HL-60 (cell line): ENCODE measurements at regions not wholly inside any gene's neighbourhood (a gene's known extent, or its start where the extent isn't known, plus 50 kb on each side); places are given as distances from the start of the nearest gene placed in this dataset.

Experiments used
- CTCF ChIP-seq: IDR thresholded peaks from one replicate; pipeline ENCODE4 v1.5.1; 2011; ENCODE audit warnings: low read length, control low read depth, inconsistent platforms; ENCODE audit not compliant: insufficient read depth
- GABPA ChIP-seq: IDR thresholded peaks from 2 replicates; pipeline ENCODE4 v1.6.1; 2012; ENCODE audit warnings: low read depth
- POLR2AphosphoS5 ChIP-seq: IDR thresholded peaks from 2 replicates; pipeline ENCODE4 v1.6.1; 2012; ENCODE audit warnings: low read depth

- TF ChIP-seq CTCF: no peak
- TF ChIP-seq GABPA: no peak
- no peak for TF ChIP-seq POLR2AphosphoS5
These were observed 404.1 kb downstream of the CBLN2 start for GRCh38 chr18:72140007-72140406.
